ENCODE measurements at regions not wholly inside any gene's neighbourhood (a gene's known extent, or its start where the extent isn't known, plus 50 kb on each side); places are given as distances from the start of the nearest gene placed in this dataset.
"Not testable (repeated sequence)": the region's sequence is repeated elsewhere in the genome, so short reads cannot be mapped to it uniquely, and the experiment has no call there.

DNA sequence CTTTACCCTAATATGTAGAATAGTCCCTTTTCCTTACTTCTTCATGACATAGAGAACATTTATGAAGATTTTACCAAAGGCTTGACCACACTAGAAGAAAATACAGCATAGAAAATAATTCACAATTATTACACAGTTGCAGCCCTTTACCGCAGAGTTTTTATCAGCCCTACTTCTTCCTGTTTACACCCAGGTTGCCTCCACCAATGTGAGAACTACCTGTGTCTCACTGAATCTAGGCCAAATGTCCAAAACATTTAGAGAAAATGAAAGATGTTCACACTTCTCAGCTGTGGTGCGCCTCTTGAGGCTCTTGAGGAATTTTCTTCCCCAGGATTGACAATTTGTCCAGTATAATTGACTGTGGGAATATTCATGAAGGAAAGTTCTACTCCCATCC is 422.7 kb downstream of the SRGAP2C start:
- H3K36me3 ChIP-seq (ENCODE audit: control insufficient read depth in 1 of 2, insufficient read depth in 2 of 2, low read length in 1 of 2); H3K27me3 ChIP-seq (ENCODE audit: control insufficient read depth in 1 of 2, insufficient read depth in 2 of 2, low read length in 1 of 2); H3K4me1 ChIP-seq (ENCODE audit: control insufficient read depth in 1 of 2, insufficient read depth in 2 of 2, low read length in 2 of 2); DNase-seq; H3K4me3 ChIP-seq (ENCODE audit: low read length in 2 of 2); ATAC-seq (ENCODE audit: low FRiP score); intact Hi-C loops (cut with DNase I); H3K27ac ChIP-seq (ENCODE audit: low read depth in 1 of 2, low read length in 2 of 2); H3K9me3 ChIP-seq (ENCODE audit: control insufficient read depth, low read length): not testable (repeated sequence)
- no CpG with 5 or more reads among the region's 2 CpGs for WGBS, 2 donors

All from aorta (tissue), 5 donors.